HepG2 (cell line): ENCODE measurements at regions not wholly inside any gene's neighbourhood (a gene's known extent, or its start where the extent isn't known, plus 50 kb on each side); places are given as distances from the start of the nearest gene placed in this dataset.

Experiments used
- ATAC-seq: fragments of 200-7000 bp; cut with Tn5 transposase; 3 replicates; pipeline ENCODE4 v1.9.1; 2020; ENCODE audit warnings: mild to moderate bottlenecking, moderate library complexity
- BruUV-seq: library from RNA; stranded (reverse); fragments of 400-500 nt; replicated peaks from 2 replicates; lab custom pipeline; 2021; lab: Mats Ljungman, UMichigan
- CTCF ChIA-PET: fragments of 300-600 bp; formaldehyde crosslinking; extraction: SDS; loops from one replicate; lab custom pipeline; 2021; ENCODE audit warnings: low total read pairs, inconsistent platforms, low intra/inter-chr PET ratio; lab: Yijun Ruan, JAX
- POLR2A ChIA-PET: fragments of 350-600 bp; sonication (Branson Sonifier 250); formaldehyde crosslinking; loops from one replicate; lab custom pipeline; 2020; ENCODE audit warnings: antibody characterized with exemption, inconsistent platforms; lab: Yijun Ruan, JAX
- DNase-seq: peaks from one replicate; pipeline ENCODE4 v3.0.0-alpha.2; 2015; ENCODE audit warnings: low spot score
- FAIRE-seq: peaks from 3 replicates; lab custom pipeline; 2011; peaks lifted over from hg19 to GRCh38; lab: Jason Lieb, UNC
- H2AFZ ChIP-seq: one replicate; pipeline ENCODE4 v1.6.1; 2011; ENCODE audit warnings: low read length, inconsistent platforms
- H3K27ac ChIP-seq: fragments of 300-600 bp; 3 replicates; pipeline ENCODE4 v1.8.0; 2011; ENCODE audit warnings: mixed run types, mild to moderate bottlenecking, mixed read lengths, low read length, inconsistent platforms; ENCODE audit not compliant: insufficient read depth; ENCODE audit errors: extremely low read length
- H3K27me3 ChIP-seq, 2 experiments: fragments of 200-600 bp in 1 of 2; 2 replicates in 1 of 2; 3 replicates in 1 of 2; pipeline versions ENCODE4 v1.6.0 to v1.8.0; 2011; ENCODE audit warnings: low read length in 2 of 2, mild to moderate bottlenecking in 2 of 2, moderate library complexity in 2 of 2, inconsistent platforms in 1 of 2; ENCODE audit not compliant: insufficient read depth in 2 of 2, control insufficient read depth in 1 of 2
- H3K36me3 ChIP-seq, 2 experiments: fragments of 200-600 bp in 1 of 2; replicated peaks in 1 of 2; 2 replicates in 1 of 2; 3 replicates in 1 of 2; pipeline versions ENCODE4 v1.5.1 to v1.8.0; 2011; ENCODE audit warnings: low read length in 2 of 2, inconsistent platforms in 1 of 2; ENCODE audit not compliant: insufficient read depth in 2 of 2, control insufficient read depth in 1 of 2
- H3K4me1 ChIP-seq: 2 replicates; pipeline ENCODE4 v1.5.1; 2012; ENCODE audit warnings: low read length, inconsistent platforms; ENCODE audit not compliant: insufficient read depth
- H3K4me2 ChIP-seq: 2 replicates; pipeline ENCODE4 v1.6.0; 2011; ENCODE audit warnings: low read depth, low read length, inconsistent platforms
- H3K4me3 ChIP-seq, 3 experiments: fragments of 200-600 bp in 1 of 3; sonication (generic), shearing (Covaris generic) in 1 of 3; replicated peaks in 1 of 3; 2 replicates each; pipeline ENCODE4 v1.5.1; 2011 to 2016; ENCODE audit warnings: low read length in 3 of 3, inconsistent platforms in 2 of 3, low read depth in 2 of 3, mild to moderate bottlenecking in 2 of 3, control low read depth in 1 of 3, mixed read lengths in 1 of 3; ENCODE audit not compliant: insufficient read depth in 1 of 3
- H3K79me2 ChIP-seq: one replicate; pipeline ENCODE4 v1.6.1; 2011; ENCODE audit warnings: low read length, inconsistent platforms; ENCODE audit not compliant: insufficient read depth
- H3K9ac ChIP-seq: 2 replicates; pipeline ENCODE4 v1.6.0; 2011; ENCODE audit warnings: mild to moderate bottlenecking, low read depth, low read length, inconsistent platforms; ENCODE audit not compliant: insufficient read depth
- H3K9me3 ChIP-seq: 2 replicates; pipeline ENCODE4 v1.5.1; 2012; ENCODE audit warnings: mild to moderate bottlenecking, low read length
- H4K20me1 ChIP-seq: 2 replicates; pipeline ENCODE4 v1.6.0; 2011; ENCODE audit warnings: inconsistent platforms, mild to moderate bottlenecking, low read length, moderate library complexity; ENCODE audit not compliant: insufficient read depth
- FOXA1 ChIP-seq, 2 experiments: fragments of 450-650 bp in 1 of 2; sonication (generic) in 1 of 2; formaldehyde crosslinking in 1 of 2; IDR thresholded peaks; 2 replicates each; pipeline versions ENCODE4 v1.4.0 to v1.6.1; 2016 to 2020; ENCODE audit warnings: missing genetic modification reagents in 1 of 2
- FOXK1 ChIP-seq: sonication (generic); formaldehyde crosslinking; IDR thresholded peaks from 2 replicates; pipeline ENCODE4 v1.4.0; 2020; ENCODE audit warnings: low read depth, missing genetic modification reagents, borderline replicate concordance
- FOXP1 ChIP-seq, 2 experiments: fragments of 450-650 bp in 1 of 2; IDR thresholded peaks; 2 replicates each; pipeline ENCODE4 v1.6.1; 2017 to 2018; ENCODE audit warnings: antibody characterized with exemption in 1 of 2
- GABPB1 ChIP-seq: IDR thresholded peaks from 2 replicates; pipeline ENCODE4 v1.6.1; 2016; ENCODE audit warnings: mild to moderate bottlenecking, missing genetic modification reagents, moderate library complexity, missing compliant biosample characterization
- KAT2B ChIP-seq: fragments of 150-350 bp; IDR thresholded peaks from 2 replicates; pipeline ENCODE4 v1.6.1; 2014; ENCODE audit warnings: low read depth, low read length, borderline replicate concordance
- RBAK ChIP-seq: sonication (generic); formaldehyde crosslinking; IDR thresholded peaks from 2 replicates; pipeline ENCODE4 v1.5.1; 2020; ENCODE audit warnings: mild to moderate bottlenecking, missing genetic modification reagents
- SRSF4 ChIP-seq: fragments of 200-400 bp; formaldehyde crosslinking; IDR thresholded peaks from one replicate; pipeline ENCODE4 v1.6.1; 2018; ENCODE audit warnings: mild to moderate bottlenecking, low read depth, low read length, moderate library complexity; ENCODE audit not compliant: poor library complexity, severe bottlenecking
- ZMYM3 ChIP-seq: sonication (generic); formaldehyde crosslinking; IDR thresholded peaks from 2 replicates; pipeline ENCODE4 v1.5.1; 2020; ENCODE audit warnings: mild to moderate bottlenecking, missing genetic modification reagents
- ZNF331 ChIP-seq: sonication (generic); formaldehyde crosslinking; IDR thresholded peaks from 2 replicates; pipeline ENCODE4 v1.4.0; 2020; ENCODE audit warnings: missing genetic modification reagents
- WGBS: methylation state at CpG from one replicate; pipeline ENCODE4 v1.1.6; 2017; ENCODE audit warnings: low lambda C conversion rate; 5-methylcytosine and 5-hydroxymethylcytosine counted together
- in situ Hi-C: cut with HindIII; loops from 2 replicates; pipeline ENCODE4 v1.10.0; 2017; ENCODE audit warnings: low pct_unique_long_range_greater_than_20kb; ENCODE audit not compliant: extremely low pct_ligation_motif_present
- intact Hi-C: fragments of 100-400 bp; cut with micrococcal nuclease; formaldehyde crosslinking; loops from one replicate; pipeline ENCODE4 v1.10.0; 2022; ENCODE audit not compliant: unreplicated experiment
- TF ChIP-seq, protein P1 (sequence below): sonication (generic); formaldehyde crosslinking; IDR thresholded peaks from 2 replicates; pipeline ENCODE4 v1.5.0; 2020; ENCODE audit warnings: mild to moderate bottlenecking, missing genetic modification reagents, moderate library complexity
- TF ChIP-seq, protein P2 (sequence below): IDR thresholded peaks from 2 replicates; pipeline ENCODE4 v1.4.0; 2020; ENCODE audit warnings: mild to moderate bottlenecking, missing genetic modification reagents
- TF ChIP-seq, protein P3 (sequence below): sonication (generic); formaldehyde crosslinking; IDR thresholded peaks from 2 replicates; pipeline ENCODE4 v1.4.0; 2020; ENCODE audit warnings: missing genetic modification reagents
- TF ChIP-seq, protein P4 (sequence below): IDR thresholded peaks from 2 replicates; pipeline ENCODE4 v1.6.1; 2016; ENCODE audit warnings: missing genetic modification reagents, missing compliant biosample characterization

DNA sequence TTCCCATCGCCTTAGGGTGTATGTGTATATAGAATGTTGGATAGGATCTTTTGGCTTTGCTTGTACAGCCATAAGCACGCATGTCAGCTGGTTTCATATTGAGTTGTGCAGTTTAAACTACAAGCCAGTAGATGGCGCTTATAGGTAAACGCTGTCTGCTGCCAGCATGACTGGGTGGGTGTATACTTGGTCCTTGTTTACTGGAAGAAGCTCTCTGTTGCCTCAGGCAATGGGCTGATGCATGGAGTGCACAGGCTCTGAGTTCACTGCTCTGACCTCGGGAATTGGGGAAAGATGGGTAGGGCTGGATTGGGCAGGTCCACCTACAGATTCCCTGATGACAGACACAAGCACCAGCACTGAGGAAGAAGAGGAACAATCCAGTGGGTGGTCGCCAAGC, 831.5 kb downstream of the STIM2 start (continued):
- TF ChIP-seq, protein P1, sequence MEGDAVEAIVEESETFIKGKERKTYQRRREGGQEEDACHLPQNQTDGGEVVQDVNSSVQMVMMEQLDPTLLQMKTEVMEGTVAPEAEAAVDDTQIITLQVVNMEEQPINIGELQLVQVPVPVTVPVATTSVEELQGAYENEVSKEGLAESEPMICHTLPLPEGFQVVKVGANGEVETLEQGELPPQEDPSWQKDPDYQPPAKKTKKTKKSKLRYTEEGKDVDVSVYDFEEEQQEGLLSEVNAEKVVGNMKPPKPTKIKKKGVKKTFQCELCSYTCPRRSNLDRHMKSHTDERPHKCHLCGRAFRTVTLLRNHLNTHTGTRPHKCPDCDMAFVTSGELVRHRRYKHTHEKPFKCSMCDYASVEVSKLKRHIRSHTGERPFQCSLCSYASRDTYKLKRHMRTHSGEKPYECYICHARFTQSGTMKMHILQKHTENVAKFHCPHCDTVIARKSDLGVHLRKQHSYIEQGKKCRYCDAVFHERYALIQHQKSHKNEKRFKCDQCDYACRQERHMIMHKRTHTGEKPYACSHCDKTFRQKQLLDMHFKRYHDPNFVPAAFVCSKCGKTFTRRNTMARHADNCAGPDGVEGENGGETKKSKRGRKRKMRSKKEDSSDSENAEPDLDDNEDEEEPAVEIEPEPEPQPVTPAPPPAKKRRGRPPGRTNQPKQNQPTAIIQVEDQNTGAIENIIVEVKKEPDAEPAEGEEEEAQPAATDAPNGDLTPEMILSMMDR (CRISPR knock-in tag): peak; percentile 82
- no peak for TF ChIP-seq FOXA1 (IDR thresholded peaks at IDR 0.05)
- TF ChIP-seq FOXA1 (CRISPR knock-in tag; IDR thresholded peaks at IDR 0.05): peak; percentile 48
- TF ChIP-seq RBAK (CRISPR knock-in tag): no peak
- TF ChIP-seq ZNF331: peak; percentile 14; the same call in 1 of the 2 replicates
- TF ChIP-seq FOXP1 (IDR thresholded peaks at IDR 0.05): no peak
- peak; percentile 32; the same call in 1 of the 2 replicates for TF ChIP-seq FOXP1 (CRISPR knock-in tag; IDR thresholded peaks at IDR 0.05)
- TF ChIP-seq KAT2B: no peak
- TF ChIP-seq FOXK1 (CRISPR knock-in tag): peak; percentile 40; the same call in 1 of the 2 replicates

DNA sequence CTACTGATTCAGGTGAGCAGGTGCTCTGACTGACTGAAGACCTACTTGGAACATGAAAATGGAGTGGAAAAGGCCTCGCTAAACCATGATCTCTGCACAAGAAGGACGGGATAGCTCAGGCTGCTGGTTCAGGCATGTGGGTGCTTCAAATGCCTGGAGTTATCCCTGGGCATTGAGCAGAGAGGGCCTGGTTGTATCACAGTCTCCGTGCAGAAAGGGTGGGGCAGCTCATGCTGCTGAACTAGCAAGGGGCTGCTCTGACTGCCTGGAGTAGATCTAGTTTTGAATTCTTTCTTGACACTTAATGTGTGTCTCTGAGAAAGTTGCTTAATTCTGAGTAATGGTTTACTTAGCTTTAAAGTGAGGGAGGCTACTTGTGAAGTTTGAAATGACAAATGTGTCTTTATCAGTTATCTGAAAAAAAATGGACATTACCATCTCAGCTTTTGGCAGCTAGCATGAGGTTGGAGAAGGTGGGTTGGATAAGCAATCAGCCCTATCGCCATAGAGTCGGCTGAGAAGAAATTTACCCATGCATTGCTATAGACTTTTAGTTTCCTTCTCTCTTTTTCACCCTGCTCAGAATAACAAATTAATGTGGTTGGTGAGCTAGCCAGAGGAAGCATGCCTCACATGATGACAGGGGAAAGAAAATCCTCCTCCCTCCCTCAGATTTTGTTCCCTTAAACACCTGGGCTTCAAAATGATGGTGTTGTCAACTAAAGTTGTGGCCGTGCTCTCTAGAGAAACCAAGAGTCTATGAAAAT, 832.4 kb downstream of the STIM2 start:
- no TSS peak for BruUV-seq
- Histone ChIP-seq H3K79me2 (no peaks in the 10 kb centered on the region), H4K20me1 (no peaks in the 10 kb centered on the region), H3K4me1 (peaks cover 12% of the 10 kb centered on the region; the same call in 1 of the 2 replicates), H3K27me3 (no peaks in the 10 kb centered on the region), H3K9me3 (no peaks in the 10 kb centered on the region), H3K9ac (no peak overlapping the region), H3K36me3 (no peaks in the 10 kb centered on the region), H3K27ac (no peak overlapping the region), H3K4me3 (no peak overlapping the region), H2AFZ (no peak overlapping the region), H3K4me2 (no peak overlapping the region)
- CTCF ChIA-PET: no interaction called here
- FAIRE-seq: no peak
- in situ Hi-C loops (no loop called here), intact Hi-C loops (no loop called here)
- ATAC-seq: no peak
- WGBS: 42% methylated on average over 6 of the region's 6 CpGs
- POLR2A ChIA-PET: no interaction called here
- DNase-seq: no peak
- TF ChIP-seq, protein P2, sequence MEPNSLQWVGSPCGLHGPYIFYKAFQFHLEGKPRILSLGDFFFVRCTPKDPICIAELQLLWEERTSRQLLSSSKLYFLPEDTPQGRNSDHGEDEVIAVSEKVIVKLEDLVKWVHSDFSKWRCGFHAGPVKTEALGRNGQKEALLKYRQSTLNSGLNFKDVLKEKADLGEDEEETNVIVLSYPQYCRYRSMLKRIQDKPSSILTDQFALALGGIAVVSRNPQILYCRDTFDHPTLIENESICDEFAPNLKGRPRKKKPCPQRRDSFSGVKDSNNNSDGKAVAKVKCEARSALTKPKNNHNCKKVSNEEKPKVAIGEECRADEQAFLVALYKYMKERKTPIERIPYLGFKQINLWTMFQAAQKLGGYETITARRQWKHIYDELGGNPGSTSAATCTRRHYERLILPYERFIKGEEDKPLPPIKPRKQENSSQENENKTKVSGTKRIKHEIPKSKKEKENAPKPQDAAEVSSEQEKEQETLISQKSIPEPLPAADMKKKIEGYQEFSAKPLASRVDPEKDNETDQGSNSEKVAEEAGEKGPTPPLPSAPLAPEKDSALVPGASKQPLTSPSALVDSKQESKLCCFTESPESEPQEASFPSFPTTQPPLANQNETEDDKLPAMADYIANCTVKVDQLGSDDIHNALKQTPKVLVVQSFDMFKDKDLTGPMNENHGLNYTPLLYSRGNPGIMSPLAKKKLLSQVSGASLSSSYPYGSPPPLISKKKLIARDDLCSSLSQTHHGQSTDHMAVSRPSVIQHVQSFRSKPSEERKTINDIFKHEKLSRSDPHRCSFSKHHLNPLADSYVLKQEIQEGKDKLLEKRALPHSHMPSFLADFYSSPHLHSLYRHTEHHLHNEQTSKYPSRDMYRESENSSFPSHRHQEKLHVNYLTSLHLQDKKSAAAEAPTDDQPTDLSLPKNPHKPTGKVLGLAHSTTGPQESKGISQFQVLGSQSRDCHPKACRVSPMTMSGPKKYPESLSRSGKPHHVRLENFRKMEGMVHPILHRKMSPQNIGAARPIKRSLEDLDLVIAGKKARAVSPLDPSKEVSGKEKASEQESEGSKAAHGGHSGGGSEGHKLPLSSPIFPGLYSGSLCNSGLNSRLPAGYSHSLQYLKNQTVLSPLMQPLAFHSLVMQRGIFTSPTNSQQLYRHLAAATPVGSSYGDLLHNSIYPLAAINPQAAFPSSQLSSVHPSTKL (CRISPR knock-in tag): no peak
- no peak for TF ChIP-seq SRSF4
- TF ChIP-seq, protein P3, sequence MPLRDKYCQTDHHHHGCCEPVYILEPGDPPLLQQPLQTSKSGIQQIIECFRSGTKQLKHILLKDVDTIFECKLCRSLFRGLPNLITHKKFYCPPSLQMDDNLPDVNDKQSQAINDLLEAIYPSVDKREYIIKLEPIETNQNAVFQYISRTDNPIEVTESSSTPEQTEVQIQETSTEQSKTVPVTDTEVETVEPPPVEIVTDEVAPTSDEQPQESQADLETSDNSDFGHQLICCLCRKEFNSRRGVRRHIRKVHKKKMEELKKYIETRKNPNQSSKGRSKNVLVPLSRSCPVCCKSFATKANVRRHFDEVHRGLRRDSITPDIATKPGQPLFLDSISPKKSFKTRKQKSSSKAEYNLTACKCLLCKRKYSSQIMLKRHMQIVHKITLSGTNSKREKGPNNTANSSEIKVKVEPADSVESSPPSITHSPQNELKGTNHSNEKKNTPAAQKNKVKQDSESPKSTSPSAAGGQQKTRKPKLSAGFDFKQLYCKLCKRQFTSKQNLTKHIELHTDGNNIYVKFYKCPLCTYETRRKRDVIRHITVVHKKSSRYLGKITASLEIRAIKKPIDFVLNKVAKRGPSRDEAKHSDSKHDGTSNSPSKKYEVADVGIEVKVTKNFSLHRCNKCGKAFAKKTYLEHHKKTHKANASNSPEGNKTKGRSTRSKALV: no peak
- TF ChIP-seq ZMYM3 (CRISPR knock-in tag): no peak
- TF ChIP-seq GABPB1 (CRISPR knock-in tag): no peak
- TF ChIP-seq, protein P4, sequence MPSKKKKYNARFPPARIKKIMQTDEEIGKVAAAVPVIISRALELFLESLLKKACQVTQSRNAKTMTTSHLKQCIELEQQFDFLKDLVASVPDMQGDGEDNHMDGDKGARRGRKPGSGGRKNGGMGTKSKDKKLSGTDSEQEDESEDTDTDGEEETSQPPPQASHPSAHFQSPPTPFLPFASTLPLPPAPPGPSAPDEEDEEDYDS (CRISPR knock-in tag): no peak
